ENCODE measurements at regions not wholly inside any gene's neighbourhood (a gene's known extent, or its start where the extent isn't known, plus 50 kb on each side); places are given as distances from the start of the nearest gene placed in this dataset.

DNA sequence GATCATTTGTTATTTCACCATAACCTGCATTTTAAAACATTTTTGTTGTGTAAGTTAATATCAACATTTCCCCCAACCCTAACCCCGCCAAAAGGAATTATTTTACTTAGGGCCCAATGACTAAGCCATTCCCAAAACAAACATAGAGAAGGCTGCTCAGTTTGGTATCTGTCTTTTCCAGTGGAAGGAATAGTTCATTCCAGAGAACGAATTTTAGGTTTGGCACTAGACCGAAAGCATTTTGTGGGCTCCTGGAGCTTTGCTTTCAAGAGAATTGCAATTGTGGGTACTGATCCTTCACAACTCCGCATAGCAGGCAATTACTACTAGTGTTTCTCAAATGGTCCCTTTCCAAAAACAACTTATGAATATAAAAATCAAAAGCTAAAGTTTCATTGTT, 226.7 kb upstream of the MAD2L1 start:
- TF ChIP-seq, protein P1, sequence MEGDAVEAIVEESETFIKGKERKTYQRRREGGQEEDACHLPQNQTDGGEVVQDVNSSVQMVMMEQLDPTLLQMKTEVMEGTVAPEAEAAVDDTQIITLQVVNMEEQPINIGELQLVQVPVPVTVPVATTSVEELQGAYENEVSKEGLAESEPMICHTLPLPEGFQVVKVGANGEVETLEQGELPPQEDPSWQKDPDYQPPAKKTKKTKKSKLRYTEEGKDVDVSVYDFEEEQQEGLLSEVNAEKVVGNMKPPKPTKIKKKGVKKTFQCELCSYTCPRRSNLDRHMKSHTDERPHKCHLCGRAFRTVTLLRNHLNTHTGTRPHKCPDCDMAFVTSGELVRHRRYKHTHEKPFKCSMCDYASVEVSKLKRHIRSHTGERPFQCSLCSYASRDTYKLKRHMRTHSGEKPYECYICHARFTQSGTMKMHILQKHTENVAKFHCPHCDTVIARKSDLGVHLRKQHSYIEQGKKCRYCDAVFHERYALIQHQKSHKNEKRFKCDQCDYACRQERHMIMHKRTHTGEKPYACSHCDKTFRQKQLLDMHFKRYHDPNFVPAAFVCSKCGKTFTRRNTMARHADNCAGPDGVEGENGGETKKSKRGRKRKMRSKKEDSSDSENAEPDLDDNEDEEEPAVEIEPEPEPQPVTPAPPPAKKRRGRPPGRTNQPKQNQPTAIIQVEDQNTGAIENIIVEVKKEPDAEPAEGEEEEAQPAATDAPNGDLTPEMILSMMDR (IDR thresholded peaks at IDR 0.05), result no peak
- TF ChIP-seq POLR2A (IDR thresholded peaks at IDR 0.05; ENCODE audit: low read depth) (no peak), POLR2AphosphoS5 (IDR thresholded peaks at IDR 0.05) (no peak), EP300 (IDR thresholded peaks at IDR 0.05) (no peak)
